ENCODE measurements at regions not wholly inside any gene's neighbourhood (a gene's known extent, or its start where the extent isn't known, plus 50 kb on each side); places are given as distances from the start of the nearest gene placed in this dataset.

DNA sequence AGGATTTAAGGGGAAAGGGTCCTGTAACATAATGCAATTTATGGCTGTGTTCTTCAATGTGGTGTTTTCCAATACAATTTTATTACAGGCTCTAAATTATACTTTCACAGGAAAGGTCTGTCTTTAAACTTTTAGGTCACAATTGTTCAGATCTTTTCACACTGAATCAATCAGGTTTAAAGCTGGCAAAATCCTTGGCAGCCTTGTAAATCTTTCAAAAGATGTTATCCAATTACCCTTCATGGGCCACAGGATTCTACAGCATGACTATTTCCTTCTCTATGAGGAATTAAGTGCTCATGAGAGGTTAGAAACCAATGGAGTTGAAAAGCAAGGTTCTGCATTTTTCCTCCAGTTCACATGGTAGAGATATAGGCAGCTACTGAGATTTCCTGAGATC is 211.5 kb upstream of the MIR17HG start:
- ChIA-PET CTCF (interaction anchor here (1.1 to 3.6 kb wide), 2 partner anchors 39 to 49 kb away, joined by 3 to 19 read pairs; no protein-coding TSS in a partner anchor), POLR2A (interaction anchor here (0.6 kb wide), 1 partner anchor 240 kb away, joined by 5 read pairs; no protein-coding TSS in a partner anchor)
- peaks cover 6% of the 10 kb centered on the region for H3K9me3 Mint-ChIP-seq
- peaks cover 3% of the 10 kb centered on the region for H3K36me3 Mint-ChIP-seq
- no peak for DNase-seq (ENCODE audit: low spot score)
- peaks cover 3% of the 10 kb centered on the region; the same call in 1 of the 2 replicates for H3K27me3 Mint-ChIP-seq (ENCODE audit: low read depth)
- H3K4me1 Mint-ChIP-seq = peaks cover 56% of the 10 kb centered on the region
- H3K4me3 Mint-ChIP-seq = no peak overlapping the region
- ATAC-seq = no peak
- no peak overlapping the region for H3K27ac Mint-ChIP-seq
- TF ChIP-seq ESRRA (CRISPR knock-in tag; IDR thresholded peaks at IDR 0.05; ENCODE audit: borderline replicate concordance) = no peak
- no peak for TF ChIP-seq ARID4B (CRISPR knock-in tag; IDR thresholded peaks at IDR 0.05; ENCODE audit: borderline replicate concordance)
- TF ChIP-seq ZNF121 (CRISPR knock-in tag; IDR thresholded peaks at IDR 0.05) = no peak
- no peak for TF ChIP-seq CREM (CRISPR knock-in tag; IDR thresholded peaks at IDR 0.05)
- no peak for TF ChIP-seq ZNF416 (CRISPR knock-in tag; IDR thresholded peaks at IDR 0.05)
- TF ChIP-seq FOXP1 (CRISPR knock-in tag; IDR thresholded peaks at IDR 0.05; ENCODE audit: borderline replicate concordance) = no peak
- TF ChIP-seq NFE2L1 (CRISPR knock-in tag; IDR thresholded peaks at IDR 0.05) = no peak
- TF ChIP-seq CREB1 (CRISPR knock-in tag; IDR thresholded peaks at IDR 0.05) = no peak
- no peak for TF ChIP-seq ZNF263 (CRISPR knock-in tag; IDR thresholded peaks at IDR 0.05; ENCODE audit: low read depth)
- TF ChIP-seq, protein P1, sequence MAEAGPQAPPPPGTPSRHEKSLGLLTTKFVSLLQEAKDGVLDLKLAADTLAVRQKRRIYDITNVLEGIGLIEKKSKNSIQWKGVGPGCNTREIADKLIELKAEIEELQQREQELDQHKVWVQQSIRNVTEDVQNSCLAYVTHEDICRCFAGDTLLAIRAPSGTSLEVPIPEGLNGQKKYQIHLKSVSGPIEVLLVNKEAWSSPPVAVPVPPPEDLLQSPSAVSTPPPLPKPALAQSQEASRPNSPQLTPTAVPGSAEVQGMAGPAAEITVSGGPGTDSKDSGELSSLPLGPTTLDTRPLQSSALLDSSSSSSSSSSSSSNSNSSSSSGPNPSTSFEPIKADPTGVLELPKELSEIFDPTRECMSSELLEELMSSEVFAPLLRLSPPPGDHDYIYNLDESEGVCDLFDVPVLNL (CRISPR knock-in tag; IDR thresholded peaks at IDR 0.05; ENCODE audit: borderline replicate concordance, low read depth) = no peak
- TF ChIP-seq ZBTB21 (CRISPR knock-in tag; IDR thresholded peaks at IDR 0.05; ENCODE audit: borderline replicate concordance) = no peak
- no peak for TF ChIP-seq SMAD3 (CRISPR knock-in tag; IDR thresholded peaks at IDR 0.05; ENCODE audit: borderline replicate concordance)
- TF ChIP-seq, protein P2, sequence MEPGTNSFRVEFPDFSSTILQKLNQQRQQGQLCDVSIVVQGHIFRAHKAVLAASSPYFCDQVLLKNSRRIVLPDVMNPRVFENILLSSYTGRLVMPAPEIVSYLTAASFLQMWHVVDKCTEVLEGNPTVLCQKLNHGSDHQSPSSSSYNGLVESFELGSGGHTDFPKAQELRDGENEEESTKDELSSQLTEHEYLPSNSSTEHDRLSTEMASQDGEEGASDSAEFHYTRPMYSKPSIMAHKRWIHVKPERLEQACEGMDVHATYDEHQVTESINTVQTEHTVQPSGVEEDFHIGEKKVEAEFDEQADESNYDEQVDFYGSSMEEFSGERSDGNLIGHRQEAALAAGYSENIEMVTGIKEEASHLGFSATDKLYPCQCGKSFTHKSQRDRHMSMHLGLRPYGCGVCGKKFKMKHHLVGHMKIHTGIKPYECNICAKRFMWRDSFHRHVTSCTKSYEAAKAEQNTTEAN (CRISPR knock-in tag; IDR thresholded peaks at IDR 0.05) = no peak
- TF ChIP-seq TEAD1 (CRISPR knock-in tag; IDR thresholded peaks at IDR 0.05) = no peak
- no peak for TF ChIP-seq ZNF671 (CRISPR knock-in tag; IDR thresholded peaks at IDR 0.05)
- TF ChIP-seq SMAD4 (CRISPR knock-in tag; IDR thresholded peaks at IDR 0.05) = no peak
- no peak for TF ChIP-seq GABPB1 (CRISPR knock-in tag; IDR thresholded peaks at IDR 0.05)
- TF ChIP-seq, protein P3, sequence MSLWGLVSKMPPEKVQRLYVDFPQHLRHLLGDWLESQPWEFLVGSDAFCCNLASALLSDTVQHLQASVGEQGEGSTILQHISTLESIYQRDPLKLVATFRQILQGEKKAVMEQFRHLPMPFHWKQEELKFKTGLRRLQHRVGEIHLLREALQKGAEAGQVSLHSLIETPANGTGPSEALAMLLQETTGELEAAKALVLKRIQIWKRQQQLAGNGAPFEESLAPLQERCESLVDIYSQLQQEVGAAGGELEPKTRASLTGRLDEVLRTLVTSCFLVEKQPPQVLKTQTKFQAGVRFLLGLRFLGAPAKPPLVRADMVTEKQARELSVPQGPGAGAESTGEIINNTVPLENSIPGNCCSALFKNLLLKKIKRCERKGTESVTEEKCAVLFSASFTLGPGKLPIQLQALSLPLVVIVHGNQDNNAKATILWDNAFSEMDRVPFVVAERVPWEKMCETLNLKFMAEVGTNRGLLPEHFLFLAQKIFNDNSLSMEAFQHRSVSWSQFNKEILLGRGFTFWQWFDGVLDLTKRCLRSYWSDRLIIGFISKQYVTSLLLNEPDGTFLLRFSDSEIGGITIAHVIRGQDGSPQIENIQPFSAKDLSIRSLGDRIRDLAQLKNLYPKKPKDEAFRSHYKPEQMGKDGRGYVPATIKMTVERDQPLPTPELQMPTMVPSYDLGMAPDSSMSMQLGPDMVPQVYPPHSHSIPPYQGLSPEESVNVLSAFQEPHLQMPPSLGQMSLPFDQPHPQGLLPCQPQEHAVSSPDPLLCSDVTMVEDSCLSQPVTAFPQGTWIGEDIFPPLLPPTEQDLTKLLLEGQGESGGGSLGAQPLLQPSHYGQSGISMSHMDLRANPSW (CRISPR knock-in tag; conservative IDR thresholded peaks at IDR 0.05; ENCODE audit: low read depth) = no peak
- TF ChIP-seq, protein P4, sequence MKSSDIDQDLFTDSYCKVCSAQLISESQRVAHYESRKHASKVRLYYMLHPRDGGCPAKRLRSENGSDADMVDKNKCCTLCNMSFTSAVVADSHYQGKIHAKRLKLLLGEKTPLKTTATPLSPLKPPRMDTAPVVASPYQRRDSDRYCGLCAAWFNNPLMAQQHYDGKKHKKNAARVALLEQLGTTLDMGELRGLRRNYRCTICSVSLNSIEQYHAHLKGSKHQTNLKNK (CRISPR knock-in tag; IDR thresholded peaks at IDR 0.05) = no peak
